ENCODE measurements at regions not wholly inside any gene's neighbourhood (a gene's known extent, or its start where the extent isn't known, plus 50 kb on each side); places are given as distances from the start of the nearest gene placed in this dataset.

- no peaks in the 10 kb centered on the region for H4K20me1 ChIP-seq (ENCODE audit: control insufficient read depth, insufficient read depth, insufficient read length)
- no peak overlapping the region for H4K91ac ChIP-seq (ENCODE audit: insufficient read length, low read depth, low read length)
- Mint-ChIP-seq H3K27ac (no peak overlapping the region), H3K4me3 (no peak overlapping the region), H3K9me3 (peaks cover 0 to 2% of the 10 kb centered on the region in 2 experiments; a peak in 3 of 5 replicates), H3K4me1 (peaks cover 24 to 27% of the 10 kb centered on the region in 2 experiments), H3K36me3 (ENCODE audit: insufficient read depth in 1 of 3, low read depth in 3 of 3) (no peaks in the 10 kb centered on the region), H3K27me3 (ENCODE audit: low read depth) (peaks cover 5% of the 10 kb centered on the region)
- no peak overlapping the region for H3K23ac ChIP-seq (ENCODE audit: insufficient read length, low read depth, low read length)
- no peak overlapping the region for H2BK20ac ChIP-seq (ENCODE audit: low read depth, low read length, poor library complexity, severe bottlenecking)
- no peak overlapping the region for H2AFZ ChIP-seq (ENCODE audit: low read length)
- no peak overlapping the region for H3K14ac ChIP-seq (ENCODE audit: insufficient read depth, low read length)
- no peak overlapping the region for H2AK5ac ChIP-seq (ENCODE audit: insufficient read length, low read length)
- H2BK15ac ChIP-seq (ENCODE audit: low read depth, low read length): no peak overlapping the region
- H2BK120ac ChIP-seq (ENCODE audit: low read depth, low read length, poor library complexity, severe bottlenecking): no peak overlapping the region
- no peak overlapping the region for H3T11ph ChIP-seq (ENCODE audit: low read length)
- H3K4ac ChIP-seq (ENCODE audit: low read depth, low read length): no peak overlapping the region
- no peak overlapping the region for H2BK5ac ChIP-seq (ENCODE audit: insufficient read length, low read length)
- no peaks in the 10 kb centered on the region for H3K23me2 ChIP-seq (ENCODE audit: insufficient read length, low read depth, low read length, poor library complexity, severe bottlenecking)
- no peak overlapping the region for H3K56ac ChIP-seq (ENCODE audit: insufficient read length, low read depth, low read length)
- no peak for DNase-seq
- no peak overlapping the region for H3K18ac ChIP-seq (ENCODE audit: insufficient read length, low read depth, low read length)
- no peak overlapping the region for H4K8ac ChIP-seq (replicated peaks; ENCODE audit: insufficient read length, low read depth, low read length)
- H3K4me1 ChIP-seq (ENCODE audit: insufficient read depth, low read length): peaks cover 8% of the 10 kb centered on the region; the same call in 1 of the 2 replicates
- TF ChIP-seq CTCF (conservative IDR thresholded peaks at IDR 0.05): no peak
- H3K9ac ChIP-seq (ENCODE audit: extremely low read depth, insufficient read length, low read length): no peak overlapping the region
- WGBS (ENCODE audit: extremely low coverage, insufficient read length, low lambda C conversion rate): no CpG with 5 or more reads among the region's 5 CpGs
- no peaks in the 10 kb centered on the region for H3K79me1 ChIP-seq (ENCODE audit: insufficient read depth, low read depth, low read length, poor library complexity, severe bottlenecking)
- H4K5ac ChIP-seq (ENCODE audit: insufficient read length, low read depth, low read length): no peak overlapping the region
- no peak overlapping the region for H3K4me2 ChIP-seq (ENCODE audit: insufficient read depth, insufficient read length, low read length)
- H2BK12ac ChIP-seq (ENCODE audit: insufficient read length, low read depth, low read length): no peak overlapping the region
- H3K9me3 ChIP-seq (ENCODE audit: control insufficient read depth, low read depth, low read length): no peaks in the 10 kb centered on the region
- H3K79me2 ChIP-seq (ENCODE audit: insufficient read depth, low read length): no peaks in the 10 kb centered on the region
- H3K27ac ChIP-seq (ENCODE audit: insufficient read length, low read depth, low read length): no peak overlapping the region
- H3K27me3 ChIP-seq (ENCODE audit: insufficient read depth, low read length): peaks cover 3% of the 10 kb centered on the region; the same call in 1 of the 2 replicates
These were observed 64.1 kb downstream of the TFAP2C start for GRCh38 chr20:56693217-56693616.
